ENCODE measurements at regions not wholly inside any gene's neighbourhood (a gene's known extent, or its start where the extent isn't known, plus 50 kb on each side); places are given as distances from the start of the nearest gene placed in this dataset.

- TF ChIP-seq MIER1 (IDR thresholded peaks at IDR 0.05; ENCODE audit: low read depth) (peak; percentile 76), MNT (conservative IDR thresholded peaks at IDR 0.05) (peak in 1 of 2 experiments; percentile 39; a peak in 1 of 4 replicates), MTF1 (CRISPR knock-in tag; IDR thresholded peaks at IDR 0.05; ENCODE audit: borderline replicate concordance) (no peak), PHTF2 (CRISPR knock-in tag; IDR thresholded peaks at IDR 0.05) (no peak), MAFG (tag; conservative IDR thresholded peaks at IDR 0.05) (no peak), USF1 (CRISPR knock-in tag; IDR thresholded peaks at IDR 0.05) (peak; percentile 44), NR2C2 (CRISPR knock-in tag; IDR thresholded peaks at IDR 0.05) (no peak), NR2C2 (tag; IDR thresholded peaks at IDR 0.05) (no peak), BHLHE40 (IDR thresholded peaks at IDR 0.05; ENCODE audit: low read length) (peak; percentile 76), ADNP (tag; IDR thresholded peaks at IDR 0.05) (no peak), SMARCE1 (IDR thresholded peaks at IDR 0.05) (no peak), EHMT2 (IDR thresholded peaks at IDR 0.05) (peak; percentile 75), ZNF133 (CRISPR knock-in tag; IDR thresholded peaks at IDR 0.05) (no peak)
- TF ChIP-seq, protein P1, sequence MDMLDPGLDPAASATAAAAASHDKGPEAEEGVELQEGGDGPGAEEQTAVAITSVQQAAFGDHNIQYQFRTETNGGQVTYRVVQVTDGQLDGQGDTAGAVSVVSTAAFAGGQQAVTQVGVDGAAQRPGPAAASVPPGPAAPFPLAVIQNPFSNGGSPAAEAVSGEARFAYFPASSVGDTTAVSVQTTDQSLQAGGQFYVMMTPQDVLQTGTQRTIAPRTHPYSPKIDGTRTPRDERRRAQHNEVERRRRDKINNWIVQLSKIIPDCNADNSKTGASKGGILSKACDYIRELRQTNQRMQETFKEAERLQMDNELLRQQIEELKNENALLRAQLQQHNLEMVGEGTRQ (CRISPR knock-in tag; IDR thresholded peaks at IDR 0.05) = peak; percentile 39
These were observed 60.2 kb upstream of the AFF3 start (continued) for GRCh38 chr2:100202567-100202966.
